ENCODE measurements at regions not wholly inside any gene's neighbourhood (a gene's known extent, or its start where the extent isn't known, plus 50 kb on each side); places are given as distances from the start of the nearest gene placed in this dataset.
A peak's percentile ranks its signal among the peaks of the same experiment; 100 is the strongest.

GRCh38 chr4:174152717-174153466 lies 130.6 kb downstream of the FBXO8 start:
- Histone ChIP-seq H4K20me1 (replicated peaks in 1 of 2; ENCODE audit: control insufficient read depth in 1 of 2, insufficient read depth in 2 of 2, low read length in 2 of 2) (no peaks in the 10 kb centered on the region), H3K4me2 (ENCODE audit: insufficient read depth in 1 of 2, low read depth in 2 of 2, low read length in 2 of 2) (no peak overlapping the region), H3K4me3 (ENCODE audit: extremely low read depth in 1 of 4, insufficient read depth in 2 of 4, low read depth in 3 of 4, low read length in 4 of 4) (no peak overlapping the region), H2AFZ (ENCODE audit: low read length) (peak overlapping the region; percentile 74; the same call in 1 of the 2 replicates), H3K9me3 (ENCODE audit: insufficient read depth in 2 of 2, low read depth in 1 of 2, low read length in 1 of 2) (no peaks in the 10 kb centered on the region), H3K23ac (ENCODE audit: insufficient read length) (no peak overlapping the region), H2AK5ac (ENCODE audit: low read depth, low read length) (no peak overlapping the region), H4K5ac (ENCODE audit: insufficient read length, low read depth, low read length) (no peak overlapping the region), H4K91ac (replicated peaks; ENCODE audit: insufficient read length, low read length) (no peak overlapping the region), H3K79me2 (ENCODE audit: control insufficient read depth in 1 of 2, insufficient read depth in 2 of 2, low read length in 2 of 2) (no peaks in the 10 kb centered on the region), H2BK20ac (ENCODE audit: low read length) (no peak overlapping the region), H4K8ac (ENCODE audit: extremely low read depth, insufficient read depth, low read length) (no peak overlapping the region), H3K23me2 (ENCODE audit: low read depth, low read length) (no peaks in the 10 kb centered on the region), H3K36me3 (ENCODE audit: control insufficient read depth in 2 of 4, insufficient read depth in 4 of 4, low read length in 3 of 4) (no peaks in the 10 kb centered on the region), H3K18ac (ENCODE audit: extremely low read depth, low read length) (no peak overlapping the region), H3K4me1 (replicated peaks in 1 of 4; ENCODE audit: control insufficient read depth in 3 of 4, insufficient read depth in 4 of 4, low read length in 3 of 4) (no peaks in the 10 kb centered on the region), H3K27me3 (replicated peaks in 1 of 4; ENCODE audit: control insufficient read depth in 3 of 4, extremely low read depth in 1 of 4, insufficient read depth in 3 of 4, low read length in 3 of 4) (no peaks in the 10 kb centered on the region), H3K27ac (ENCODE audit: low read depth, low read length) (no peak overlapping the region), H3K14ac (ENCODE audit: insufficient read length) (no peak overlapping the region), H3K79me1 (ENCODE audit: low read depth, low read length) (no peaks in the 10 kb centered on the region), H3K56ac (replicated peaks; ENCODE audit: insufficient read length, low read depth, low read length) (no peak overlapping the region), H3K4ac (replicated peaks; ENCODE audit: insufficient read length, low read depth, low read length) (no peak overlapping the region), H2BK5ac (ENCODE audit: low read depth, low read length) (no peak overlapping the region), H2BK12ac (ENCODE audit: low read depth, low read length) (no peak overlapping the region), H2BK120ac (replicated peaks; ENCODE audit: low read depth, low read length) (no peak overlapping the region), H3K9ac (replicated peaks in 1 of 4; ENCODE audit: extremely low read depth in 1 of 4, low read depth in 3 of 4, low read length in 3 of 4) (no peak overlapping the region), H2BK15ac (ENCODE audit: low read length) (no peak overlapping the region)
- DNase-seq (ENCODE audit: low read depth in 1 of 2, low spot score in 2 of 2) (no peak), FAIRE-seq (no peak)
- TF ChIP-seq TBP (IDR thresholded peaks at IDR 0.05; ENCODE audit: low read depth, low read length) = 0 out of 2 replicates have a peak, but pooled peaks have one; percentile 17
- no peak for TF ChIP-seq TEAD4 (IDR thresholded peaks at IDR 0.05; ENCODE audit: low read depth, low read length)
- WGBS, 2 experiments (ENCODE audit: extremely low coverage in 1 of 2, insufficient coverage in 1 of 2, insufficient read length in 1 of 2, insufficient replicate concordance in 2 of 2, low coverage in 1 of 2, low lambda C conversion rate in 2 of 2, missing lambda C conversion rate in 1 of 2) = 62% methylated on average over 2 of the region's 2 CpGs; no CpG with 5 or more reads in 1 of the 2 experiments
- CTCF ChIA-PET (ENCODE audit: partially characterized antibody) = interaction anchor here (0.5 to 3.3 kb wide), 9 partner anchors 33 to 644 kb away, joined by 3 to 15 read pairs (median 3); no protein-coding TSS in a partner anchor
- POLR2A ChIA-PET (ENCODE audit: partially characterized antibody) = no interaction called here
